ENCODE measurements at regions not wholly inside any gene's neighbourhood (a gene's known extent, or its start where the extent isn't known, plus 50 kb on each side); places are given as distances from the start of the nearest gene placed in this dataset.

- no peaks in the 10 kb centered on the region for H3K9me3 ChIP-seq (ENCODE audit: control insufficient read depth in 2 of 2, insufficient read depth in 1 of 2, low read depth in 1 of 2, low read length in 1 of 2)
- H3K27ac ChIP-seq (ENCODE audit: low read depth in 1 of 3, low read length in 2 of 3), result no peak overlapping the region
- DNase-seq (no peak), FAIRE-seq (no peak)
- no peaks in the 10 kb centered on the region for H3K4me1 ChIP-seq (ENCODE audit: control insufficient read depth in 3 of 3, insufficient read depth in 2 of 3, low read depth in 1 of 3, low read length in 2 of 3)
- 39 to 70% (median 55%) methylated on average over 2 of the region's 2 CpGs for WGBS, 3 donors
- H3K27me3 ChIP-seq (ENCODE audit: control insufficient read depth in 3 of 3, insufficient read depth in 3 of 3, low read length in 3 of 3), result no peaks in the 10 kb centered on the region
- no peak overlapping the region for H3K4me3 ChIP-seq (ENCODE audit: low read depth in 1 of 3, low read length in 3 of 3)
- H3K36me3 ChIP-seq (ENCODE audit: control insufficient read depth in 3 of 3, insufficient read depth in 2 of 3, low read depth in 1 of 3, low read length in 3 of 3), result no peaks in the 10 kb centered on the region
Measured at GRCh38 chr11:121808096-121808495, 307.9 kb downstream of the BLID start.

- H3K4me1 ChIP-seq (ENCODE audit: control insufficient read depth in 3 of 3, insufficient read depth in 2 of 3, low read depth in 1 of 3, low read length in 2 of 3), result no peaks in the 10 kb centered on the region
- H3K9me3 ChIP-seq (ENCODE audit: control insufficient read depth in 2 of 2, insufficient read depth in 1 of 2, low read depth in 1 of 2, low read length in 1 of 2), result no peaks in the 10 kb centered on the region
- no peaks in the 10 kb centered on the region for H3K27me3 ChIP-seq (ENCODE audit: control insufficient read depth in 3 of 3, insufficient read depth in 3 of 3, low read length in 3 of 3)
- H3K4me3 ChIP-seq (ENCODE audit: low read depth in 1 of 3, low read length in 3 of 3), result no peak overlapping the region
- no peak overlapping the region for H3K27ac ChIP-seq (ENCODE audit: low read depth in 1 of 3, low read length in 2 of 3)
- DNase-seq (no peak), FAIRE-seq (no peak)
- WGBS, 3 donors, result 86 to 93% (median 88%) methylated on average over 2 of the region's 2 CpGs
- no peaks in the 10 kb centered on the region for H3K36me3 ChIP-seq (ENCODE audit: control insufficient read depth in 3 of 3, insufficient read depth in 2 of 3, low read depth in 1 of 3, low read length in 3 of 3)
Measured at GRCh38 chr11:121807051-121807450, 309.0 kb downstream of the BLID start.

- H3K27me3 ChIP-seq (ENCODE audit: control insufficient read depth in 3 of 3, insufficient read depth in 3 of 3, low read length in 3 of 3), result no peaks in the 10 kb centered on the region
- H3K27ac ChIP-seq (ENCODE audit: low read depth in 1 of 3, low read length in 2 of 3), result peak overlapping the region in 1 of 3 donors; percentile 27
- DNase-seq (peak in 1 of 2 donors; percentile 35), FAIRE-seq (no peak)
- no peaks in the 10 kb centered on the region for H3K4me1 ChIP-seq (ENCODE audit: control insufficient read depth in 3 of 3, insufficient read depth in 2 of 3, low read depth in 1 of 3, low read length in 2 of 3)
- peaks cover 0 to 2% of the 10 kb centered on the region in 2 donors for H3K9me3 ChIP-seq (ENCODE audit: control insufficient read depth in 2 of 2, insufficient read depth in 1 of 2, low read depth in 1 of 2, low read length in 1 of 2)
- H3K36me3 ChIP-seq (ENCODE audit: control insufficient read depth in 3 of 3, insufficient read depth in 2 of 3, low read depth in 1 of 3, low read length in 3 of 3), result no peaks in the 10 kb centered on the region
- WGBS, 3 donors, result 70 to 81% (median 79%) methylated on average over 4 of the region's 4 CpGs
- H3K4me3 ChIP-seq (ENCODE audit: low read depth in 1 of 3, low read length in 3 of 3), result no peak overlapping the region
Measured at GRCh38 chr11:121802542-121802941, 313.5 kb downstream of the BLID start.

GRCh38 chr11:121801781-121802180 lies 314.2 kb downstream of the BLID start:
- no peak overlapping the region for H3K27ac ChIP-seq (ENCODE audit: low read depth in 1 of 3, low read length in 2 of 3)
- H3K4me1 ChIP-seq (ENCODE audit: control insufficient read depth in 3 of 3, insufficient read depth in 2 of 3, low read depth in 1 of 3, low read length in 2 of 3), result no peaks in the 10 kb centered on the region
- WGBS, 3 donors, result 64 to 72% (median 68%) methylated on average over 5 of the region's 5 CpGs
- H3K36me3 ChIP-seq (ENCODE audit: control insufficient read depth in 3 of 3, insufficient read depth in 2 of 3, low read depth in 1 of 3, low read length in 3 of 3), result no peaks in the 10 kb centered on the region
- H3K9me3 ChIP-seq (ENCODE audit: control insufficient read depth in 2 of 2, insufficient read depth in 1 of 2, low read depth in 1 of 2, low read length in 1 of 2), result peaks cover 0 to 3% of the 10 kb centered on the region in 2 donors
- FAIRE-seq (no peak), DNase-seq (no peak)
- H3K27me3 ChIP-seq (ENCODE audit: control insufficient read depth in 3 of 3, insufficient read depth in 3 of 3, low read length in 3 of 3), result no peaks in the 10 kb centered on the region
- no peak overlapping the region for H3K4me3 ChIP-seq (ENCODE audit: low read depth in 1 of 3, low read length in 3 of 3)

- WGBS, 3 donors, result 58 to 73% (median 66%) methylated on average over 3 of the region's 3 CpGs
- no peaks in the 10 kb centered on the region for H3K4me1 ChIP-seq (ENCODE audit: control insufficient read depth in 3 of 3, insufficient read depth in 2 of 3, low read depth in 1 of 3, low read length in 2 of 3)
- H3K27ac ChIP-seq (ENCODE audit: low read depth in 1 of 3, low read length in 2 of 3), result peak overlapping the region in 1 of 3 donors; percentile 40
- H3K27me3 ChIP-seq (ENCODE audit: control insufficient read depth in 3 of 3, insufficient read depth in 3 of 3, low read length in 3 of 3), result no peaks in the 10 kb centered on the region
- H3K9me3 ChIP-seq (ENCODE audit: control insufficient read depth in 2 of 2, insufficient read depth in 1 of 2, low read depth in 1 of 2, low read length in 1 of 2), result peaks cover 0 to 3% of the 10 kb centered on the region in 2 donors
- no peak for DNase-seq
- no peak overlapping the region for H3K4me3 ChIP-seq (ENCODE audit: low read depth in 1 of 3, low read length in 3 of 3)
- H3K36me3 ChIP-seq (ENCODE audit: control insufficient read depth in 3 of 3, insufficient read depth in 2 of 3, low read depth in 1 of 3, low read length in 3 of 3), result no peaks in the 10 kb centered on the region
- no peak for FAIRE-seq
Measured at GRCh38 chr11:121801394-121801748, 314.6 kb downstream of the BLID start.

GRCh38 chr11:121800731-121801393 lies 315.2 kb downstream of the BLID start:
- no peaks in the 10 kb centered on the region for H3K27me3 ChIP-seq (ENCODE audit: control insufficient read depth in 3 of 3, insufficient read depth in 3 of 3, low read length in 3 of 3)
- 23 to 33% (median 33%) methylated on average over 10 of the region's 10 CpGs for WGBS, 3 donors
- no peaks in the 10 kb centered on the region for H3K4me1 ChIP-seq (ENCODE audit: control insufficient read depth in 3 of 3, insufficient read depth in 2 of 3, low read depth in 1 of 3, low read length in 2 of 3)
- no peak overlapping the region for H3K4me3 ChIP-seq (ENCODE audit: low read depth in 1 of 3, low read length in 3 of 3)
- FAIRE-seq, result no peak
- H3K36me3 ChIP-seq (ENCODE audit: control insufficient read depth in 3 of 3, insufficient read depth in 2 of 3, low read depth in 1 of 3, low read length in 3 of 3), result no peaks in the 10 kb centered on the region
- H3K9me3 ChIP-seq (ENCODE audit: control insufficient read depth in 2 of 2, insufficient read depth in 1 of 2, low read depth in 1 of 2, low read length in 1 of 2), result peaks cover 0 to 3% of the 10 kb centered on the region in 2 donors
- no peak for DNase-seq
- H3K27ac ChIP-seq (ENCODE audit: low read depth in 1 of 3, low read length in 2 of 3), result peak overlapping the region in 1 of 3 donors; percentile 40

GRCh38 chr11:121800240-121800639 lies 315.8 kb downstream of the BLID start:
- DNase-seq (no peak), FAIRE-seq (no peak)
- Histone ChIP-seq H3K9me3 (ENCODE audit: control insufficient read depth in 2 of 2, insufficient read depth in 1 of 2, low read depth in 1 of 2, low read length in 1 of 2) (peaks cover 0 to 3% of the 10 kb centered on the region in 2 donors), H3K36me3 (ENCODE audit: control insufficient read depth in 3 of 3, insufficient read depth in 2 of 3, low read depth in 1 of 3, low read length in 3 of 3) (no peaks in the 10 kb centered on the region), H3K27ac (ENCODE audit: low read depth in 1 of 3, low read length in 2 of 3) (peak overlapping the region in 1 of 3 donors; percentile 26), H3K4me1 (ENCODE audit: control insufficient read depth in 3 of 3, insufficient read depth in 2 of 3, low read depth in 1 of 3, low read length in 2 of 3) (no peaks in the 10 kb centered on the region), H3K4me3 (ENCODE audit: low read depth in 1 of 3, low read length in 3 of 3) (no peak overlapping the region), H3K27me3 (ENCODE audit: control insufficient read depth in 3 of 3, insufficient read depth in 3 of 3, low read length in 3 of 3) (no peaks in the 10 kb centered on the region)

GRCh38 chr11:121797496-121797895 lies 318.5 kb downstream of the BLID start:
- H3K9me3 ChIP-seq (ENCODE audit: control insufficient read depth in 2 of 2, insufficient read depth in 1 of 2, low read depth in 1 of 2, low read length in 1 of 2), result peaks cover 0 to 3% of the 10 kb centered on the region in 2 donors
- H3K36me3 ChIP-seq (ENCODE audit: control insufficient read depth in 3 of 3, insufficient read depth in 2 of 3, low read depth in 1 of 3, low read length in 3 of 3), result no peaks in the 10 kb centered on the region
- H3K4me1 ChIP-seq (ENCODE audit: control insufficient read depth in 3 of 3, insufficient read depth in 2 of 3, low read depth in 1 of 3, low read length in 2 of 3), result peaks cover 0 to 3% (median 0%) of the 10 kb centered on the region in 3 donors
- no peak overlapping the region for H3K4me3 ChIP-seq (ENCODE audit: low read depth in 1 of 3, low read length in 3 of 3)
- DNase-seq (no peak), FAIRE-seq (no peak)
- H3K27me3 ChIP-seq (ENCODE audit: control insufficient read depth in 3 of 3, insufficient read depth in 3 of 3, low read length in 3 of 3), result no peaks in the 10 kb centered on the region
- H3K27ac ChIP-seq (ENCODE audit: low read depth in 1 of 3, low read length in 2 of 3), result no peak overlapping the region
- WGBS, 3 donors, result 76 to 89% (median 87%) methylated on average over 3 of the region's 3 CpGs

- Histone ChIP-seq H3K36me3 (ENCODE audit: control insufficient read depth in 3 of 3, insufficient read depth in 2 of 3, low read depth in 1 of 3, low read length in 3 of 3) (no peaks in the 10 kb centered on the region), H3K27me3 (ENCODE audit: control insufficient read depth in 3 of 3, insufficient read depth in 3 of 3, low read length in 3 of 3) (no peaks in the 10 kb centered on the region), H3K4me1 (ENCODE audit: control insufficient read depth in 3 of 3, insufficient read depth in 2 of 3, low read depth in 1 of 3, low read length in 2 of 3) (peaks cover 0 to 3% (median 0%) of the 10 kb centered on the region in 3 donors), H3K9me3 (ENCODE audit: control insufficient read depth in 2 of 2, insufficient read depth in 1 of 2, low read depth in 1 of 2, low read length in 1 of 2) (peaks cover 0 to 3% of the 10 kb centered on the region in 2 donors), H3K27ac (ENCODE audit: low read depth in 1 of 3, low read length in 2 of 3) (no peak overlapping the region), H3K4me3 (ENCODE audit: low read depth in 1 of 3, low read length in 3 of 3) (no peak overlapping the region)
- DNase-seq (no peak), FAIRE-seq (no peak)
- WGBS, 3 donors, result 74 to 81% (median 78%) methylated on average over 7 of the region's 7 CpGs
Measured at GRCh38 chr11:121795174-121795573, 320.8 kb downstream of the BLID start.

Data from small intestine (tissue), 7 donors.